ENCODE measurements at regions not wholly inside any gene's neighbourhood (a gene's known extent, or its start where the extent isn't known, plus 50 kb on each side); places are given as distances from the start of the nearest gene placed in this dataset.

DNA sequence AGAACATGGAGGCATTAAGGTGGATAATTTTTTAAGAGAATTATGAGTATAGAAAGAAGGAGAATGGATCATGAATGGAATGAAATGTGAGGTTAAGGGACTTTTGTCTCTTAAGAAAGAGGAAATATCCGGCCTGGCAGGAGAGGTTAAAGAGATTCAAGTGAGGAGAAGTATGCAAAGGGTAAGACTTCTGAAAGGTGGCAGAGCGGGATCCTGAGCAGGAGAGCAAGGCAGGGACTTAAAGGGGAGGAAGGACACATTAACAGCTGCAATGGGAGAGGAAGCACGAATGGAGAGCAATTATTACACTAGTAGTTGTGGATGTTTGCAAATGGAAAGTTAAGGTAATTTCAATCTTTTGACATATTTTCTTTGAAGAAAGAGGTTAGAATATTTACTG is 171.0 kb downstream of the KITLG start:
- DNase-seq (no peak), ATAC-seq (ENCODE audit: low read depth) (no peak)
- TF ChIP-seq, protein P1, sequence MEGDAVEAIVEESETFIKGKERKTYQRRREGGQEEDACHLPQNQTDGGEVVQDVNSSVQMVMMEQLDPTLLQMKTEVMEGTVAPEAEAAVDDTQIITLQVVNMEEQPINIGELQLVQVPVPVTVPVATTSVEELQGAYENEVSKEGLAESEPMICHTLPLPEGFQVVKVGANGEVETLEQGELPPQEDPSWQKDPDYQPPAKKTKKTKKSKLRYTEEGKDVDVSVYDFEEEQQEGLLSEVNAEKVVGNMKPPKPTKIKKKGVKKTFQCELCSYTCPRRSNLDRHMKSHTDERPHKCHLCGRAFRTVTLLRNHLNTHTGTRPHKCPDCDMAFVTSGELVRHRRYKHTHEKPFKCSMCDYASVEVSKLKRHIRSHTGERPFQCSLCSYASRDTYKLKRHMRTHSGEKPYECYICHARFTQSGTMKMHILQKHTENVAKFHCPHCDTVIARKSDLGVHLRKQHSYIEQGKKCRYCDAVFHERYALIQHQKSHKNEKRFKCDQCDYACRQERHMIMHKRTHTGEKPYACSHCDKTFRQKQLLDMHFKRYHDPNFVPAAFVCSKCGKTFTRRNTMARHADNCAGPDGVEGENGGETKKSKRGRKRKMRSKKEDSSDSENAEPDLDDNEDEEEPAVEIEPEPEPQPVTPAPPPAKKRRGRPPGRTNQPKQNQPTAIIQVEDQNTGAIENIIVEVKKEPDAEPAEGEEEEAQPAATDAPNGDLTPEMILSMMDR (IDR thresholded peaks at IDR 0.05) = no peak
- Mint-ChIP-seq H3K4me1 (no peaks in the 10 kb centered on the region), H3K9me3 (no peaks in the 10 kb centered on the region), H3K36me3 (ENCODE audit: low read depth) (no peaks in the 10 kb centered on the region), H3K4me3 (no peak overlapping the region), H3K27me3 (no peaks in the 10 kb centered on the region), H3K27ac (no peak overlapping the region)
- intact Hi-C loops (cut with micrococcal nuclease) = no loop called here
- ChIA-PET POLR2A (no interaction called here), CTCF (no interaction called here)

DNA sequence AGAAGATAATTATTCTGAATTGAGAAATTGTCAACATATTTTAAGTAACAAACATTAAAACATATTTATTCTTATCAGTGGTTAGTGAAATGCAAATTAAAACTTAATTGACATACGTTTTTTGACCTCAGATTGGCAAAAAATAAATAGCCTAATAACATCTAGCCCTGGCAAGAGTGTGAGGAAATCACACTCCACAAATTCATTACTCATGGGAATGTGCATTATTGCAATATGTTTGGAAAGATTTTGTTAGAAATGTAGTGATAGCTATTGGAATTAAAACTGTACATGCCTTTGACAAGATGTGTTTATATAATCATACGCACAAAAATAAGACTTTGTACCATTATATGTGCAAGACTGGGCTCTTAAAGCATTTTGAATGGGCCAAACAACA is 168.6 kb downstream of the KITLG start:
- ATAC-seq (ENCODE audit: low read depth) = no peak
- Mint-ChIP-seq H3K27me3 (no peaks in the 10 kb centered on the region), H3K36me3 (ENCODE audit: low read depth) (no peaks in the 10 kb centered on the region), H3K4me3 (no peak overlapping the region), H3K9me3 (no peaks in the 10 kb centered on the region), H3K4me1 (no peaks in the 10 kb centered on the region), H3K27ac (no peak overlapping the region)
- TF ChIP-seq, protein P1 (IDR thresholded peaks at IDR 0.05) = no peak
- ChIA-PET POLR2A (no interaction called here), CTCF (no interaction called here)
- no peak for DNase-seq
- intact Hi-C loops (cut with micrococcal nuclease) = no loop called here

DNA sequence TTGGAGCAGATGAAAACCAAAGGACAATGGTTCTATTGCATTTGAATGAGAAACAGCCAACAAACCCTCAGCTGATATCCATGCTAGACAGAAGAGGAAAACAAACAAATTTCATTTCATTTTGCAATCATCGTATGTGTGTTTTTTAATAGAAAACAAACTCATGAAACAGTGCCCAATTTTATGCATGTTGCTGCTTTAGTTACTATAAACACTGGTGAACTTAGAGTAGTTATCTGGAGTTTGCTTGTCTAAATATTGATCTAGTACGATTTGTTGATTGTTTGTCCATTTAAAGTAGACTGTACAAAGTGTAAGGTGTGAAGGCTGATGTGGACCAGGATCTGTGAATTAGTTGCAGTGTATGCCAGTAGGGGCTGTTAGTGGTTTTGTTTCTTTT is 166.6 kb downstream of the KITLG start:
- H3K27ac Mint-ChIP-seq = no peak overlapping the region
- POLR2A ChIA-PET = no interaction called here
- intact Hi-C loops (cut with micrococcal nuclease) = no loop called here
- no peak overlapping the region for H3K4me3 Mint-ChIP-seq
- H3K4me1 Mint-ChIP-seq = no peaks in the 10 kb centered on the region
- H3K36me3 Mint-ChIP-seq (ENCODE audit: low read depth) = no peaks in the 10 kb centered on the region
- ATAC-seq (ENCODE audit: low read depth) (no peak), DNase-seq (no peak)
- CTCF ChIA-PET = no interaction called here
- no peaks in the 10 kb centered on the region for H3K27me3 Mint-ChIP-seq
- H3K9me3 Mint-ChIP-seq = no peaks in the 10 kb centered on the region
- TF ChIP-seq, protein P1 (IDR thresholded peaks at IDR 0.05) = no peak

DNA sequence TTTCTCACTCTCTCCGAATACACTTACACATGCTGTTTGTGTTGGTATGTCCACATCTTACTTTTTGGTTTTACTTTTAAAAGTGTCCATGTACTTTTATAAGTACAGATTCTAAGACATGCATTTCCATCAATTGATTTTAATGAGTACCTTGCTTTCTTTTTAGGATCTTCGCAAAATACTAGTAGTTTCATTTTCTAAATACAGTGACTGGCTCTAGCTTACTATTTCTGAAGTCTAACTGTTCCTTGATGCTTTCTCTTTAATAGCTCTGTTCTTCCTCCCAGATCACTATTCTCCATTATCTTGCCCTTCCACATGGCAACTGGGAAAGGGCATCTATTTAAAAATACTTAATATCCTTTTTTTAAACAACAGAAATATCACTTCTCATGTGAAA is 164.1 kb downstream of the KITLG start:
- CTCF ChIA-PET = no interaction called here
- H3K27me3 Mint-ChIP-seq = no peaks in the 10 kb centered on the region

DNA sequence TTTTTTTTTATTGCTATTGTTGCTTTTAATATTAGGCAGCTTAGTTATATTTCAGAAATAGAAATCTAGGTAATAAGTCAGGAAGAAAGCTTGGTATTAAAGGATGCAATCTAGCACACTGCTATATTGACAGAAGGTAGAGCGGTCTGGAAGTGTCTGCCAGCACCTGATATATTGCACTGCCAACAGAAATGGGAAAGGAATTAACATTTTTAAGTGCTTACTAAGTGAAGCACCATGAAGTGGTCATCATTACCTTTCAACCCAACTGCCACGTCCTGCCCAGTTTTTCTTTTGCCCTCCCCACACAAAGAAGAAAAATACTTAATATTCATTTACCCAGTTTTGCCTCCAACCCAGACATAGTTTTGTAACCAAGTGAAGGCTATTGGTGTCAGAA is 163.5 kb downstream of the KITLG start:
- no peaks in the 10 kb centered on the region for H3K4me1 Mint-ChIP-seq
- no peak overlapping the region for H3K27ac Mint-ChIP-seq
- DNase-seq (no peak), ATAC-seq (ENCODE audit: low read depth) (no peak)
- TF ChIP-seq, protein P1 (IDR thresholded peaks at IDR 0.05) = no peak
- H3K36me3 Mint-ChIP-seq (ENCODE audit: low read depth) = no peaks in the 10 kb centered on the region
- ChIA-PET POLR2A (interaction anchor here (0.6 kb wide), 1 partner anchor 11 kb away, joined by 3 read pairs; no protein-coding TSS in a partner anchor), CTCF (no interaction called here)
- H3K4me3 Mint-ChIP-seq = no peak overlapping the region
- no peaks in the 10 kb centered on the region for H3K9me3 Mint-ChIP-seq
- intact Hi-C loops (cut with micrococcal nuclease) = no loop called here
- H3K27me3 Mint-ChIP-seq = no peaks in the 10 kb centered on the region

More for the DNA sequence above, 164.1 kb downstream of the KITLG start:
- POLR2A ChIA-PET = no interaction called here
- ATAC-seq (ENCODE audit: low read depth) (no peak), DNase-seq (no peak)
- Mint-ChIP-seq H3K9me3 (no peaks in the 10 kb centered on the region), H3K36me3 (ENCODE audit: low read depth) (no peaks in the 10 kb centered on the region), H3K4me1 (no peaks in the 10 kb centered on the region), H3K4me3 (no peak overlapping the region), H3K27ac (no peak overlapping the region)
- intact Hi-C loops (cut with micrococcal nuclease) = no loop called here
- TF ChIP-seq, protein P1 (IDR thresholded peaks at IDR 0.05) = no peak
